Osteocyte (in vitro differentiated cells): ENCODE measurements at regions not wholly inside any gene's neighbourhood (a gene's known extent, or its start where the extent isn't known, plus 50 kb on each side); places are given as distances from the start of the nearest gene placed in this dataset.
A peak's percentile ranks its signal among the peaks of the same experiment; 100 is the strongest.
"Not testable (repeated sequence)": the region's sequence is repeated elsewhere in the genome, so short reads cannot be mapped to it uniquely, and the experiment has no call there.

Source experiments
- DNase-seq: peaks from one replicate; pipeline ENCODE4 v3.0.0; 2021; ENCODE audit warnings: mixed read lengths; ENCODE audit not compliant: unreplicated experiment; ENCODE audit errors: extremely low spot score
- H3K27ac Mint-ChIP-seq: one replicate; pipeline ENCODE4 v1.8.0; 2021; ENCODE audit warnings: mild to moderate bottlenecking, mixed read lengths; ENCODE audit not compliant: unreplicated experiment
- H3K27me3 Mint-ChIP-seq: one replicate; pipeline ENCODE4 v1.8.0; 2021; ENCODE audit warnings: mixed read lengths; ENCODE audit not compliant: unreplicated experiment
- H3K36me3 Mint-ChIP-seq: one replicate; pipeline ENCODE4 v1.8.0; 2021; ENCODE audit warnings: mixed read lengths; ENCODE audit not compliant: unreplicated experiment
- H3K4me1 Mint-ChIP-seq: one replicate; pipeline ENCODE4 v1.8.0; 2021; ENCODE audit warnings: mixed read lengths; ENCODE audit not compliant: unreplicated experiment
- H3K4me3 Mint-ChIP-seq: one replicate; pipeline ENCODE4 v1.8.0; 2021; ENCODE audit warnings: mild to moderate bottlenecking, moderate library complexity, mixed read lengths; ENCODE audit not compliant: unreplicated experiment
- H3K9me3 Mint-ChIP-seq: one replicate; pipeline ENCODE4 v1.8.0; 2021; ENCODE audit warnings: mixed read lengths; ENCODE audit not compliant: unreplicated experiment
- TF ChIP-seq, protein P1 (sequence below): fragments of 200-600 bp; sonication (generic); IDR thresholded peaks from 2 replicates; pipeline ENCODE4 v1.5.0; 2021; ENCODE audit warnings: antibody characterized with exemption, mild to moderate bottlenecking, moderate library complexity

DNA sequence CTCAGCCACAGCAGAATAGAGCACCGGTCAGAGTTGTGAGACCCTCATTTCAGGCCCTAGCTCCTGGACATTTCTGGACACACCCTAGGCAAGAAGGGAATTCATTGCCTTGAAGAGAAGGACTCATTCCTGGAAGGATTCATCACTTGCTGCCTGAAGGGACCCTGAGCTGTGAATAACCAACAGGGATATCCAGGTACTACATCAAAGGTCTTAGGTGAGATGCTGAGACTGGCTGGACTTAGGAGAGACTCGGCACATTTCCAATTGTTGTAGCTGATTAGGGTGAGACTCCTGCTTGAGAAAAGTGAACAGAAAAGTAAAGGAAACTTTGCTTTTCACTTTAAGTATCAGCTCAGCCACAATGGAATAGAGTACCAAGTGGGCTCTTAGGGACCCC lies 208.1 kb upstream of the CDKN2B start:
- no peaks in the 10 kb centered on the region for H3K36me3 Mint-ChIP-seq
- peak overlapping the region; percentile 80 for H3K27ac Mint-ChIP-seq
- peaks cover 3% of the 10 kb centered on the region for H3K9me3 Mint-ChIP-seq
- peaks cover 55% of the 10 kb centered on the region for H3K4me1 Mint-ChIP-seq
- no peak overlapping the region for H3K4me3 Mint-ChIP-seq
- TF ChIP-seq, protein P1, sequence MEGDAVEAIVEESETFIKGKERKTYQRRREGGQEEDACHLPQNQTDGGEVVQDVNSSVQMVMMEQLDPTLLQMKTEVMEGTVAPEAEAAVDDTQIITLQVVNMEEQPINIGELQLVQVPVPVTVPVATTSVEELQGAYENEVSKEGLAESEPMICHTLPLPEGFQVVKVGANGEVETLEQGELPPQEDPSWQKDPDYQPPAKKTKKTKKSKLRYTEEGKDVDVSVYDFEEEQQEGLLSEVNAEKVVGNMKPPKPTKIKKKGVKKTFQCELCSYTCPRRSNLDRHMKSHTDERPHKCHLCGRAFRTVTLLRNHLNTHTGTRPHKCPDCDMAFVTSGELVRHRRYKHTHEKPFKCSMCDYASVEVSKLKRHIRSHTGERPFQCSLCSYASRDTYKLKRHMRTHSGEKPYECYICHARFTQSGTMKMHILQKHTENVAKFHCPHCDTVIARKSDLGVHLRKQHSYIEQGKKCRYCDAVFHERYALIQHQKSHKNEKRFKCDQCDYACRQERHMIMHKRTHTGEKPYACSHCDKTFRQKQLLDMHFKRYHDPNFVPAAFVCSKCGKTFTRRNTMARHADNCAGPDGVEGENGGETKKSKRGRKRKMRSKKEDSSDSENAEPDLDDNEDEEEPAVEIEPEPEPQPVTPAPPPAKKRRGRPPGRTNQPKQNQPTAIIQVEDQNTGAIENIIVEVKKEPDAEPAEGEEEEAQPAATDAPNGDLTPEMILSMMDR, result no peak
- no peaks in the 10 kb centered on the region for H3K27me3 Mint-ChIP-seq
- no peak for DNase-seq

DNA sequence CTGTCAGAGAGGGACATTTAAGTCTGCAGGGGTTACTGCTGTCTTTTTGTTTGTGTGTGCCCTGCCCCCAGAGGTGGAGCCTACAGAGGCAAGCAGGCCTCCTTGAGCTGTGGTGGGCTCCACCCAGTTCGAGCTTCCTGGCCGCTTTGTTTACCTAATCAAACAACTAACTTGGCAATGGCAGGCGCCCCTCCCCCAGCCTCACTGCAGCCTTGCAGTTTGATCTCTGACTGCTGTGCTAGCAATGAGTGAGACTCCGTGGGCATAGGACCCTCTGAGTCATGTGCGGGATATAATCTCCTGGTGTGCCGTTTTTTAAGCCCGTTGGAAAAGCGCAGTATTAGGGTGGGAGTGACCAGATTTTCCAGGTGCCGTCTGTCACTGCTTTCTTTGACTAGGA lies 216.8 kb upstream of the CDKN2B start:
- Mint-ChIP-seq H3K9me3 (peaks cover 25% of the 10 kb centered on the region), H3K36me3 (peaks cover 12% of the 10 kb centered on the region)
- not testable (repeated sequence) for H3K27me3 Mint-ChIP-seq, H3K27ac Mint-ChIP-seq, H3K4me1 Mint-ChIP-seq, DNase-seq, H3K4me3 Mint-ChIP-seq

- TF ChIP-seq, protein P1, result no peak
Measured at GRCh38 chr9:22227986-22228385, 218.6 kb upstream of the DMRTA1 start.

DNA sequence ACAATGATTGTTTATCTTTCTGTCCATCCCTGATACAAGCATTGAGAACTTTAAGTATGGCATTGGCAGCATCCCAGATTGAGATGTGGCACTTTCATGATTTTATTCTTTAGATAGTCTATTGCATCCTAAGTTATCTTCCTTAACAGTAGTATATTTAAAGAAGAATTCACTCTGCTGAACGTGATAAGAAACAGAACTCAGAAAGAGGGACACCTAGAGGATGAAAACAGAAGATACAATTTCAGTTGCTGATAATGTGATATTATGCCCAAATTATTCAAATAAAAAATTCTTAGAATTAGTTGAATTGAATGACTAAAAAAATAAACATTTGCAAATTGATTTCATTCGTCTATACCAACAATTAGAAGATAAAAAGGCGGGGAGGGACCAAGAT lies 218.1 kb upstream of the DMRTA1 start:
- Mint-ChIP-seq H3K36me3 (peaks cover 21% of the 10 kb centered on the region), H3K4me1 (no peaks in the 10 kb centered on the region), H3K27me3 (no peaks in the 10 kb centered on the region), H3K9me3 (peaks cover 37% of the 10 kb centered on the region), H3K4me3 (no peak overlapping the region), H3K27ac (no peak overlapping the region)
- TF ChIP-seq, protein P1, result peak; percentile 44
- DNase-seq, result no peak

More at GRCh38 chr9:22227986-22228385, 218.6 kb upstream of the DMRTA1 start:
- H3K27me3 Mint-ChIP-seq, result no peaks in the 10 kb centered on the region
- no peaks in the 10 kb centered on the region for H3K4me1 Mint-ChIP-seq
- no peak overlapping the region for H3K27ac Mint-ChIP-seq
- no peak for DNase-seq
- H3K4me3 Mint-ChIP-seq, result no peak overlapping the region
- peaks cover 40% of the 10 kb centered on the region for H3K9me3 Mint-ChIP-seq
- peaks cover 25% of the 10 kb centered on the region for H3K36me3 Mint-ChIP-seq

DNA sequence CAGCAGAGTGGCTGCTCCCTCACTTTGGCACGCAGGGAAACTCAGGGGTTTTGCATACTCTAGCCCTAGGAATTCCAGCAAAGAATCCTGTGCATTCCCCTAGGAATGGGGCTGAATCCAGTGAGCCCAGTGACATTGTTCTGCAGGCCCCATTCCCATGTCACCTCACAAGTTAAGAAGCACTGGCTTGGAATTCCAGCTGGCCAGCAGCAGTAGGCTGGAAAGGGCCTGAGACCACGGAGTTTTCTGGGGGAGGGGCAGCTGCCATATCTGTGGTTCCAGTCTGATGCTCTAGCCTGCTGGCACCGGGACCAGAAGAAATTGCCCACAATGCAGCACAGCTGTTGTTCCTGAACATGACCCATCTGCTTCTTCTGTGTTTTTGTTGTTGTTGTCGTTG lies 217.6 kb upstream of the DMRTA1 start:
- Mint-ChIP-seq H3K9me3 (peaks cover 38% of the 10 kb centered on the region), H3K36me3 (peaks cover 20% of the 10 kb centered on the region), H3K27me3 (no peaks in the 10 kb centered on the region), H3K27ac (no peak overlapping the region), H3K4me1 (no peaks in the 10 kb centered on the region), H3K4me3 (no peak overlapping the region)
- no peak for DNase-seq
- TF ChIP-seq, protein P1, result no peak

DNA sequence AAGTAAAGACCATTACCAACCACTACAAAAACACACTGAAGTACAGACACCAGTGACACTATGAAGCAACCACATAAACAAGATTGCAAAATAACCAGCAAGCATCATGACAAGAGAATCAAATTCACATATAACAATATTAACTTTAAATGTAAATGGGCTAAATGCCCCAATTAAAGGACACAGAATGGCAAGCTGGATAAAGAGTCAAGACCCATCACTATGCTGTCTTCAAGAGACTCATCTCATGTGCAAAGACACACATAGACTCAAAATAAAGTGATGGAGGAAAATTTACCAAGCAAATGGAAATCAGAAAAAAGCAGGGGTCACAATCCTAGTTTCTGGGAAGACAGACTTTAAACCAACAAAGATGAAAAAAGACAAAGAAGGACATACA lies 215.3 kb upstream of the DMRTA1 start:
- DNase-seq, H3K4me3 Mint-ChIP-seq, H3K27me3 Mint-ChIP-seq, H3K27ac Mint-ChIP-seq, H3K4me1 Mint-ChIP-seq: not testable (repeated sequence)
- Mint-ChIP-seq H3K36me3 (peaks cover 17% of the 10 kb centered on the region), H3K9me3 (peaks cover 36% of the 10 kb centered on the region)
